Non-pigmented ciliary epithelial cell (primary cell): ENCODE measurements at regions not wholly inside any gene's neighbourhood (a gene's known extent, or its start where the extent isn't known, plus 50 kb on each side); places are given as distances from the start of the nearest gene placed in this dataset.

Experiments
- DNase-seq: peaks from one replicate; pipeline ENCODE4 v3.0.0-alpha.2; 2010; ENCODE audit warnings: low read depth

GRCh38 chr11:127644366-127644765, 643.8 kb upstream of the KIRREL3 start:
- no peak for DNase-seq

- no peak for DNase-seq
These were observed 642.9 kb upstream of the KIRREL3 start for GRCh38 chr11:127643268-127644058.

GRCh38 chr11:127640561-127641451, 640.2 kb upstream of the KIRREL3 start:
- no peak for DNase-seq

- DNase-seq: no peak
These were observed 639.3 kb upstream of the KIRREL3 start for GRCh38 chr11:127639916-127640315.

GRCh38 chr11:127632976-127633680, 632.6 kb upstream of the KIRREL3 start:
- no peak for DNase-seq

GRCh38 chr11:127632546-127632945, 632.0 kb upstream of the KIRREL3 start:
- DNase-seq: no peak

GRCh38 chr11:127631974-127632373, 631.4 kb upstream of the KIRREL3 start:
- DNase-seq: no peak

- DNase-seq: no peak
These were observed 628.6 kb upstream of the KIRREL3 start for GRCh38 chr11:127629200-127629599.

GRCh38 chr11:127628458-127628785, 627.9 kb upstream of the KIRREL3 start:
- DNase-seq: no peak

- DNase-seq: no peak
These were observed 627.3 kb upstream of the KIRREL3 start for GRCh38 chr11:127627629-127628457.

- no peak for DNase-seq
These were observed 626.6 kb upstream of the KIRREL3 start for GRCh38 chr11:127627204-127627603.

- DNase-seq: no peak
These were observed 624.8 kb upstream of the KIRREL3 start for GRCh38 chr11:127625402-127625801.

GRCh38 chr11:127624306-127624856, 623.8 kb upstream of the KIRREL3 start:
- no peak for DNase-seq

GRCh38 chr11:127622686-127623085, 622.1 kb upstream of the KIRREL3 start:
- no peak for DNase-seq

- DNase-seq: no peak
These were observed 620.1 kb upstream of the KIRREL3 start for GRCh38 chr11:127620671-127621070.

- DNase-seq: no peak
These were observed 619.4 kb upstream of the KIRREL3 start for GRCh38 chr11:127619946-127620345.

- no peak for DNase-seq
These were observed 618.2 kb upstream of the KIRREL3 start for GRCh38 chr11:127618721-127619120.

GRCh38 chr11:127616158-127616557, 615.6 kb upstream of the KIRREL3 start:
- no peak for DNase-seq

GRCh38 chr11:127612607-127613006, 612.0 kb upstream of the KIRREL3 start:
- DNase-seq: no peak

- no peak for DNase-seq
These were observed 608.6 kb upstream of the KIRREL3 start for GRCh38 chr11:127609025-127609773.
